IPS-18a (cell line): ENCODE measurements at regions not wholly inside any gene's neighbourhood (a gene's known extent, or its start where the extent isn't known, plus 50 kb on each side); places are given as distances from the start of the nearest gene placed in this dataset.
"Not testable (repeated sequence)": the region's sequence is repeated elsewhere in the genome, so short reads cannot be mapped to it uniquely, and the experiment has no call there.

Experiments
- H3K27ac ChIP-seq: one replicate; pipeline ENCODE4 v1.5.1; 2013; ENCODE audit warnings: low read length
- H3K27me3 ChIP-seq: one replicate; pipeline ENCODE4 v1.6.1; 2013; ENCODE audit warnings: mild to moderate bottlenecking, low read length; ENCODE audit not compliant: control insufficient read depth, insufficient read depth
- H3K36me3 ChIP-seq: one replicate; pipeline ENCODE4 v1.6.1; 2013; ENCODE audit warnings: low read depth, low read length; ENCODE audit not compliant: control insufficient read depth
- H3K4me1 ChIP-seq: one replicate; pipeline ENCODE4 v1.6.1; 2013; ENCODE audit warnings: low read depth, low read length; ENCODE audit not compliant: control insufficient read depth
- H3K4me3 ChIP-seq: one replicate; pipeline ENCODE4 v1.5.1; 2013; ENCODE audit warnings: low read length
- H3K9ac ChIP-seq: one replicate; pipeline ENCODE4 v1.6.1; 2013; ENCODE audit warnings: mild to moderate bottlenecking, low read length, moderate library complexity
- H3K9me3 ChIP-seq: one replicate; pipeline ENCODE4 v1.6.1; 2013; ENCODE audit warnings: low read depth, low read length; ENCODE audit not compliant: control insufficient read depth

DNA sequence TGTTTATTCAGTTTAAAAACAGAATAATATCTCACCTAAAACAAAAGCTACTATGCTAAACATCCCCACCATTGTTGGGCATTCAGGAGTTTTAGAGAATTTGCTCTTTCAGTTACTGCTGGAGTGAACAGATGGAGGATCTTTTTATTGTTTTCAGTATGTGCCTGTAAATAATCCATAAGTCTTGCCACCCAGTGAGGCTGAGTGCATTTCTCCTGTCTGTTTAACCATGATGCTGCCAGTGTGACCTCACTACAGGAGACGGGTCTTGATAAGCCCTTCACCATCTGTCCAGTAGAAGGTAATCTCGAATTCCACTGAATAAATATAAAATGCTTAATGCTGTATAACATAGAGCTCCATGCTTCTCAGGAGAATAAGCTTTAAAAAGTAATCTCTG, 430.9 kb downstream of the POM121L12 start:
- H3K27ac ChIP-seq = no peak overlapping the region
- no peaks in the 10 kb centered on the region for H3K4me1 ChIP-seq
- no peaks in the 10 kb centered on the region for H3K36me3 ChIP-seq
- H3K9me3 ChIP-seq = no peaks in the 10 kb centered on the region
- no peak overlapping the region for H3K9ac ChIP-seq
- no peak overlapping the region for H3K4me3 ChIP-seq
- H3K27me3 ChIP-seq = no peaks in the 10 kb centered on the region

GRCh38 chr7:53470336-53470970, 435.0 kb downstream of the POM121L12 start:
- Histone ChIP-seq H3K27ac (no peak overlapping the region), H3K36me3 (no peaks in the 10 kb centered on the region), H3K4me3 (no peak overlapping the region), H3K27me3 (no peaks in the 10 kb centered on the region), H3K9ac (no peak overlapping the region), H3K9me3 (no peaks in the 10 kb centered on the region), H3K4me1 (no peaks in the 10 kb centered on the region)

- H3K27me3 ChIP-seq = no peaks in the 10 kb centered on the region
- no peaks in the 10 kb centered on the region for H3K9me3 ChIP-seq
- no peaks in the 10 kb centered on the region for H3K4me1 ChIP-seq
- H3K27ac ChIP-seq = no peak overlapping the region
- H3K4me3 ChIP-seq = no peak overlapping the region
- H3K36me3 ChIP-seq = no peaks in the 10 kb centered on the region
- no peak overlapping the region for H3K9ac ChIP-seq
Measured at GRCh38 chr7:53473371-53473770, 437.9 kb downstream of the POM121L12 start.

GRCh38 chr7:53475776-53476175, 440.3 kb downstream of the POM121L12 start:
- H3K4me3 ChIP-seq = no peak overlapping the region
- H3K9me3 ChIP-seq = no peaks in the 10 kb centered on the region
- H3K4me1 ChIP-seq = no peaks in the 10 kb centered on the region
- no peaks in the 10 kb centered on the region for H3K36me3 ChIP-seq
- H3K27me3 ChIP-seq = no peaks in the 10 kb centered on the region
- H3K27ac ChIP-seq = no peak overlapping the region
- H3K9ac ChIP-seq = no peak overlapping the region

- H3K27ac ChIP-seq = no peak overlapping the region
- H3K4me1 ChIP-seq = no peaks in the 10 kb centered on the region
- H3K27me3 ChIP-seq = no peaks in the 10 kb centered on the region
- H3K9me3 ChIP-seq = no peaks in the 10 kb centered on the region
- no peaks in the 10 kb centered on the region for H3K36me3 ChIP-seq
- H3K9ac ChIP-seq = no peak overlapping the region
- H3K4me3 ChIP-seq = no peak overlapping the region
Measured at GRCh38 chr7:53476566-53476965, 441.1 kb downstream of the POM121L12 start.

DNA sequence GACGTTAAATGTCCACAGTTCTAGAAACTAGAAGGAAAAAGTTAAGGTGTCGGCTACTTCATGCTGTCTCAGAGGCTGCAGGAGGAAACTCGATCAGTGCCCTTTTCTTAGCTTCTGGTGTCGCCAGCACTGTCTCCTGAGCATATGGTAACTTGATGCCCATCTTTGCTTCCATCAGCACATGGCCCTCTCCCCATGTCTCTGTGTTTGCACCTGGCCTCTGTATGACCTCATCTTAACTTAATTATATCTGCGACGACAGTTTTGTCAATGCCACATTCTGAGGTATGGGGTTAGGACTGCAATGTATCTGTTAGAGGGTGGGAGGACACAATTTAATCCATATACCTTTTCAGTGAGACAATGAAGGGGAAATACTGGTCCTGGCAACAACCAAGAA, 449.9 kb downstream of the POM121L12 start:
- Histone ChIP-seq H3K9me3 (no peaks in the 10 kb centered on the region), H3K36me3 (no peaks in the 10 kb centered on the region), H3K27ac (no peak overlapping the region), H3K27me3 (no peaks in the 10 kb centered on the region), H3K4me1 (no peaks in the 10 kb centered on the region), H3K9ac (no peak overlapping the region), H3K4me3 (no peak overlapping the region)

- no peak overlapping the region for H3K9ac ChIP-seq
- no peaks in the 10 kb centered on the region for H3K27me3 ChIP-seq
- no peaks in the 10 kb centered on the region for H3K4me1 ChIP-seq
- H3K27ac ChIP-seq = no peak overlapping the region
- H3K4me3 ChIP-seq = no peak overlapping the region
- no peaks in the 10 kb centered on the region for H3K9me3 ChIP-seq
- no peaks in the 10 kb centered on the region for H3K36me3 ChIP-seq
Measured at GRCh38 chr7:53491051-53491450, 455.6 kb downstream of the POM121L12 start.

- not testable (repeated sequence) for H3K36me3 ChIP-seq, H3K27me3 ChIP-seq, H3K9me3 ChIP-seq, H3K9ac ChIP-seq, H3K27ac ChIP-seq, H3K4me1 ChIP-seq, H3K4me3 ChIP-seq
Measured at GRCh38 chr7:53495181-53495580, 459.7 kb downstream of the POM121L12 start.

GRCh38 chr7:53500076-53500475, 464.6 kb downstream of the POM121L12 start:
- no peaks in the 10 kb centered on the region for H3K27me3 ChIP-seq
- H3K9ac ChIP-seq = no peak overlapping the region
- no peak overlapping the region for H3K27ac ChIP-seq
- no peaks in the 10 kb centered on the region for H3K4me1 ChIP-seq
- no peaks in the 10 kb centered on the region for H3K9me3 ChIP-seq
- no peak overlapping the region for H3K4me3 ChIP-seq
- H3K36me3 ChIP-seq = no peaks in the 10 kb centered on the region

DNA sequence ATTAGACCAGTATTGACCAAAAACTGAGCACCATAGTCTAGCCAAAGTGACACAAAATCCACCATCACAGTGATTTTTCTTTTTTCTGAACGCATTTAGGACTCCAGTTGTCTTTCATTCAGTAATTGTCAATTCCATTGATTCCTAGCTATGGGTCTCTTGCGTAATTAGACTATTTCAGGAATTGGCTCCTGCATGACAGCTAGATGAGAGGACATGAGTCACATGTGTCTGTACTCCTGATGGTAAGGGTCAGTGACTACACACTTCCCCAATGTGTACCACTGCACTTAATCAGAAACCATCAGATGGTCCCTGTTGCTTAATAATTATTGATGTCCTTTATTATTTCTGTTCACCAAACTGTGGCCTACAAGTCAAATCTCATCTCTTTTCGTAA, 469.5 kb downstream of the POM121L12 start:
- H3K36me3 ChIP-seq = no peaks in the 10 kb centered on the region
- no peak overlapping the region for H3K9ac ChIP-seq
- no peaks in the 10 kb centered on the region for H3K9me3 ChIP-seq
- H3K4me1 ChIP-seq = no peaks in the 10 kb centered on the region
- H3K27me3 ChIP-seq = no peaks in the 10 kb centered on the region
- no peak overlapping the region for H3K4me3 ChIP-seq
- no peak overlapping the region for H3K27ac ChIP-seq

- Histone ChIP-seq H3K27ac (no peak overlapping the region), H3K4me3 (no peak overlapping the region), H3K27me3 (no peaks in the 10 kb centered on the region), H3K9me3 (peaks cover 4% of the 10 kb centered on the region), H3K9ac (no peak overlapping the region), H3K36me3 (no peaks in the 10 kb centered on the region), H3K4me1 (no peaks in the 10 kb centered on the region)
Measured at GRCh38 chr7:53518319-53518718, 482.9 kb downstream of the POM121L12 start.

DNA sequence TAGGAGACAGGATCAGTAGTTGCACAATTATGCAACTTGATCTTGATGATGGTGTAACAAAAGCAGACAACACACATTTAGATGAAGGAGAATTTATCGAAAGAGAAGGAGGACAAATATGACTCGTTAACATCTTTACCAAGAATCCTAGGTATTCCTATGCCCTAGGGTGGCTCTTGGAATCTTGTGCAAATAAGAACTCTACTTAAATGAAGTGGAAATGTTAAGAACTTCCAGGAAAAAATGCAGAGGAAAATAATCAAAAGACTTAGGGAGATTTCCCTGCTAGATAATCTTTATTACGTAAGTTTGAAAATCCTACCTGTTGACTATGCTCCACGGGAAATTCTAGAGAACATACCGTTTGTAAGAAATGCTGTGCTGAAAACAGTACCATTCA, 485.4 kb downstream of the POM121L12 start:
- H3K27me3 ChIP-seq = no peaks in the 10 kb centered on the region
- peaks cover 4% of the 10 kb centered on the region for H3K9me3 ChIP-seq
- H3K4me1 ChIP-seq = no peaks in the 10 kb centered on the region

More for the DNA sequence above, 485.4 kb downstream of the POM121L12 start:
- Histone ChIP-seq H3K27ac (no peak overlapping the region), H3K36me3 (no peaks in the 10 kb centered on the region), H3K4me3 (no peak overlapping the region), H3K9ac (no peak overlapping the region)
